HCT116 (cell line): ENCODE measurements at regions not wholly inside any gene's neighbourhood (a gene's known extent, or its start where the extent isn't known, plus 50 kb on each side); places are given as distances from the start of the nearest gene placed in this dataset.

Experiments
- ATAC-seq: fragments of 200-7000 bp; cut with Tn5 transposase; 2 replicates; pipeline ENCODE4 v1.9.1; 2020; ENCODE audit warnings: mild to moderate bottlenecking, moderate library complexity
- BruUV-seq: library from RNA; stranded (reverse); fragments of 400-500 nt; replicated peaks from 2 replicates; lab custom pipeline; 2021; lab: Mats Ljungman, UMichigan
- CTCF ChIA-PET: fragments of 300-600 bp; sonication (Branson Sonifier 250); formaldehyde crosslinking; loops from one replicate; lab custom pipeline; 2021; ENCODE audit warnings: antibody characterized with exemption; lab: Charles Lee
- POLR2A ChIA-PET: fragments of 300-600, 350-600 bp; sonication (Branson Sonifier 250); formaldehyde crosslinking; loops from one replicate; lab custom pipeline; 2021; ENCODE audit warnings: antibody characterized with exemption; lab: Charles Lee
- RAD21 ChIA-PET, 2 experiments: fragments of 300-600 bp; sonication (Branson Sonifier 250); formaldehyde crosslinking; loops; one replicate each; lab custom pipeline; 2023; ENCODE audit warnings: low total read pairs in 2 of 2; ENCODE audit not compliant: uncharacterized antibody in 2 of 2, unreplicated experiment in 2 of 2, low non-redundant PET in 1 of 2; lab: Charles Lee
- DNase-seq: peaks from one replicate; pipeline ENCODE4 v3.0.0-alpha.2; 2010; ENCODE audit warnings: low read depth, low spot score
- H2AFZ ChIP-seq: fragments of 200-600 bp; shearing (Covaris generic), sonication (generic); 2 replicates; pipeline ENCODE4 v1.6.1; 2017; ENCODE audit warnings: low read depth, mixed run types, mixed read lengths, antibody characterized with exemption, low read length; ENCODE audit not compliant: poor library complexity, severe bottlenecking
- H3K27ac ChIP-seq: 2 replicates; pipeline ENCODE4 v1.5.1; 2012; ENCODE audit warnings: low read depth, low read length
- H3K27me3 ChIP-seq: fragments of 200-600 bp; sonication (generic); 2 replicates; pipeline ENCODE4 v1.6.1; 2016; ENCODE audit warnings: mixed run types, low read length, mixed read lengths; ENCODE audit not compliant: insufficient read depth
- H3K36me3 ChIP-seq, 2 experiments: fragments of 200-500 bp in 1 of 2; fragments of 200-600 bp in 1 of 2; sonication (Bioruptor generic) in 1 of 2; sonication (generic) in 1 of 2; 2 replicates each; pipeline versions ENCODE4 v1.5.1 to v1.6.1; 2014 to 2016; ENCODE audit warnings: low read length in 2 of 2, inconsistent platforms in 1 of 2, mixed read lengths in 1 of 2, mixed run types in 1 of 2; ENCODE audit not compliant: insufficient read depth in 2 of 2, control insufficient read depth in 1 of 2
- H3K4me1 ChIP-seq, 2 experiments: fragments of 200-600 bp in 1 of 2; sonication (generic) in 1 of 2; 2 replicates each; pipeline versions ENCODE4 v1.5.1 to v1.6.1; 2012 to 2017; ENCODE audit warnings: low read length in 2 of 2, inconsistent platforms in 1 of 2, mild to moderate bottlenecking in 1 of 2, mixed read lengths in 1 of 2, mixed run types in 1 of 2, moderate library complexity in 1 of 2; ENCODE audit not compliant: insufficient read depth in 2 of 2, control insufficient read depth in 1 of 2
- H3K4me2 ChIP-seq: fragments of 200-600 bp; sonication (generic); 2 replicates; pipeline ENCODE4 v1.6.1; 2017; ENCODE audit warnings: mixed run types, low read length, mixed read lengths
- H3K4me3 ChIP-seq, 2 experiments: fragments of 200-600 bp in 1 of 2; sonication (generic) in 1 of 2; replicated peaks in 1 of 2; 2 replicates each; pipeline ENCODE4 v1.5.1; 2011 to 2016; ENCODE audit warnings: low read length in 2 of 2, control low read depth in 1 of 2, low read depth in 1 of 2, mild to moderate bottlenecking in 1 of 2, mixed read lengths in 1 of 2, mixed run types in 1 of 2
- H3K79me2 ChIP-seq: fragments of 200-600 bp; sonication (generic); 2 replicates; pipeline ENCODE4 v1.6.1; 2017; ENCODE audit warnings: mild to moderate bottlenecking, mixed run types, low read length, moderate library complexity, mixed read lengths; ENCODE audit not compliant: insufficient read depth
- H3K9ac ChIP-seq: fragments of 200-600 bp; sonication (generic); 2 replicates; pipeline ENCODE4 v1.6.1; 2016; ENCODE audit warnings: low read length, mixed read lengths
- H3K9me2 ChIP-seq: fragments of 200-600 bp; sonication (generic), shearing (Covaris generic); 2 replicates; pipeline ENCODE4 v1.6.1; 2017; ENCODE audit warnings: mixed run types, mild to moderate bottlenecking, moderate library complexity; ENCODE audit not compliant: insufficient read depth
- H3K9me3 ChIP-seq, 2 experiments: fragments of 200-500 bp in 1 of 2; fragments of 200-600 bp in 1 of 2; sonication (Bioruptor generic) in 1 of 2; sonication (generic) in 1 of 2; 2 replicates each; pipeline ENCODE4 v1.6.1; 2014 to 2017; ENCODE audit warnings: low read length in 2 of 2, mixed read lengths in 2 of 2, inconsistent platforms in 1 of 2, low read depth in 1 of 2, mild to moderate bottlenecking in 1 of 2, mixed run types in 1 of 2, moderate library complexity in 1 of 2; ENCODE audit not compliant: control insufficient read depth in 1 of 2, insufficient read depth in 1 of 2
- H4K20me1 ChIP-seq: fragments of 200-600 bp; sonication (generic), shearing (Covaris generic); 2 replicates; pipeline ENCODE4 v1.6.1; 2017; ENCODE audit warnings: mixed run types, mild to moderate bottlenecking, moderate library complexity; ENCODE audit not compliant: insufficient read depth
- ATF3 ChIP-seq: IDR thresholded peaks from 2 replicates; pipeline ENCODE4 v1.6.1; 2012
- CEBPB ChIP-seq: IDR thresholded peaks from 2 replicates; pipeline ENCODE4 v1.6.1; 2012; ENCODE audit warnings: low read depth
- CTCF ChIP-seq, 3 experiments: fragments of 200-600 bp in 1 of 3; sonication (generic) in 1 of 3; IDR thresholded peaks in 2 of 3; conservative IDR thresholded peaks in 1 of 3; 2 replicates each; pipeline ENCODE4 v1.5.1; 2012 to 2017; ENCODE audit warnings: low read depth in 2 of 3, low read length in 2 of 3, antibody characterized with exemption in 1 of 3, borderline replicate concordance in 1 of 3, control low read depth in 1 of 3, mild to moderate bottlenecking in 1 of 3, mixed read lengths in 1 of 3, mixed run types in 1 of 3, moderate library complexity in 1 of 3; ENCODE audit not compliant: insufficient read depth in 1 of 3
- EGR1 ChIP-seq: IDR thresholded peaks from 2 replicates; pipeline ENCODE4 v1.6.1; 2012; ENCODE audit warnings: low read depth
- EZH2 ChIP-seq: fragments of 200-600 bp; sonication (generic); IDR thresholded peaks from 2 replicates; pipeline ENCODE4 v1.6.1; 2017; ENCODE audit warnings: antibody characterized with exemption, mixed run types
- EZH2phosphoT487 ChIP-seq: fragments of 200-600 bp; IDR thresholded peaks from 2 replicates; pipeline ENCODE4 v1.6.1; 2018; ENCODE audit warnings: antibody characterized with exemption, borderline replicate concordance
- FOSL1 ChIP-seq: IDR thresholded peaks from 2 replicates; pipeline ENCODE4 v1.6.1; 2012; ENCODE audit warnings: low read depth
- JUND ChIP-seq: IDR thresholded peaks from 2 replicates; pipeline ENCODE4 v1.6.1; 2012
- MAX ChIP-seq: IDR thresholded peaks from 2 replicates; pipeline ENCODE4 v1.6.1; 2012
- POLR2A ChIP-seq: IDR thresholded peaks from 2 replicates; pipeline ENCODE4 v1.7.0; 2011; ENCODE audit warnings: borderline replicate concordance; ENCODE audit not compliant: insufficient read depth, insufficient read length; ENCODE audit errors: extremely low read depth
- POLR2AphosphoS5 ChIP-seq: IDR thresholded peaks from 2 replicates; pipeline ENCODE4 v1.6.1; 2011; ENCODE audit warnings: mild to moderate bottlenecking, low read depth, low read length, moderate library complexity
- RAD21 ChIP-seq: IDR thresholded peaks from 2 replicates; pipeline ENCODE4 v1.6.1; 2012; ENCODE audit warnings: low read depth, mild to moderate bottlenecking
- SIN3A ChIP-seq: IDR thresholded peaks from 2 replicates; pipeline ENCODE4 v1.6.1; 2012; ENCODE audit warnings: low read depth
- SP1 ChIP-seq: IDR thresholded peaks from 2 replicates; pipeline ENCODE4 v1.6.1; 2012; ENCODE audit warnings: low read depth
- SRF ChIP-seq: IDR thresholded peaks from 2 replicates; pipeline ENCODE4 v1.6.1; 2012; ENCODE audit warnings: low read depth
- TCF7L2 ChIP-seq: IDR thresholded peaks from 2 replicates; pipeline ENCODE4 v1.7.0; 2011; ENCODE audit warnings: borderline replicate concordance, inconsistent platforms; ENCODE audit not compliant: insufficient read depth, insufficient read length; ENCODE audit errors: extremely low read depth
- YY1 ChIP-seq: IDR thresholded peaks from 2 replicates; pipeline ENCODE4 v1.6.1; 2011; ENCODE audit warnings: low read length, low read depth, moderate library complexity, mild to moderate bottlenecking; ENCODE audit not compliant: insufficient replicate concordance; ENCODE audit errors: extremely low read depth
- ZBTB33 ChIP-seq: IDR thresholded peaks from 2 replicates; pipeline ENCODE4 v1.6.1; 2011; ENCODE audit warnings: mild to moderate bottlenecking, low read length, moderate library complexity; ENCODE audit not compliant: insufficient replicate concordance; ENCODE audit errors: extremely low read depth
- ZFX ChIP-seq: fragments of 450-650 bp; IDR thresholded peaks from 2 replicates; pipeline ENCODE4 v1.6.1; 2017
- ZNF274 ChIP-seq: fragments of 200-500 bp; sonication (Bioruptor generic); IDR thresholded peaks from 2 replicates; pipeline ENCODE4 v1.6.1; 2014; ENCODE audit warnings: mild to moderate bottlenecking, low read depth, low read length, inconsistent platforms
- intact Hi-C: fragments of 100-400 bp; cut with micrococcal nuclease; formaldehyde crosslinking; loops from 2 replicates; pipeline ENCODE4 v1.10.0; 2022

- no peak for TF ChIP-seq ATF3
- TF ChIP-seq POLR2A, result no peak
- TF ChIP-seq CEBPB, result no peak
- no peak for TF ChIP-seq ZNF274
- no peak for TF ChIP-seq ZFX
- no peak for TF ChIP-seq EZH2phosphoT487
- TF ChIP-seq MAX, result no peak
- TF ChIP-seq YY1, result no peak
- no peak for TF ChIP-seq JUND
- no peak for TF ChIP-seq EGR1
- TF ChIP-seq POLR2AphosphoS5, result no peak
- no peak for TF ChIP-seq TCF7L2
These were observed 81.0 kb upstream of the ROBO2 start (continued) for GRCh38 chr3:76958861-76959260.

- H3K4me1 ChIP-seq, result no peaks in the 10 kb centered on the region
- RAD21 ChIA-PET, result no interaction called here
These were observed 78.6 kb upstream of the ROBO2 start for GRCh38 chr3:76961284-76961683.

More at GRCh38 chr3:76961284-76961683, 78.6 kb upstream of the ROBO2 start:
- Histone ChIP-seq H2AFZ (no peak overlapping the region), H3K27me3 (no peaks in the 10 kb centered on the region), H3K4me3 (no peak overlapping the region), H3K9ac (no peak overlapping the region), H3K79me2 (no peaks in the 10 kb centered on the region), H4K20me1 (no peaks in the 10 kb centered on the region), H3K9me2 (no peaks in the 10 kb centered on the region), H3K36me3 (no peaks in the 10 kb centered on the region), H3K4me2 (no peak overlapping the region), H3K27ac (no peak overlapping the region)
- CTCF ChIA-PET, result no interaction called here
- POLR2A ChIA-PET, result no interaction called here
- ATAC-seq (no peak), DNase-seq (no peak)
- BruUV-seq, result no TSS peak
- intact Hi-C loops, result no loop called here
- TF ChIP-seq POLR2AphosphoS5 (no peak), ZBTB33 (no peak), CEBPB (no peak), EZH2 (no peak), SIN3A (no peak), SRF (no peak), YY1 (no peak), EGR1 (no peak), CTCF (IDR thresholded peaks at IDR 0.05 in 2 of 3, conservative IDR thresholded peaks at IDR 0.05 in 1 of 3; ENCODE audit: borderline replicate concordance in 1 of 3, insufficient read depth in 1 of 3, low read depth in 2 of 3, low read length in 2 of 3) (no peak), ATF3 (no peak), FOSL1 (no peak), ZFX (no peak), RAD21 (no peak), POLR2A (no peak), ZNF274 (no peak), TCF7L2 (no peak), JUND (no peak), SP1 (no peak)
- TF ChIP-seq, all 23 proteins: peak for 0
- H3K9me3 ChIP-seq, result peaks cover 0 to 20% of the 10 kb centered on the region in 2 experiments; a peak in 2 of 4 replicates
